GM18870 (cell line): ENCODE measurements at regions not wholly inside any gene's neighbourhood (a gene's known extent, or its start where the extent isn't known, plus 50 kb on each side); places are given as distances from the start of the nearest gene placed in this dataset.

ENCODE experiments used
- ATAC-seq: cut with Tn5 transposase; IDR thresholded peaks from one replicate; pipeline ENCODE4 v1.9.1; 2021; ENCODE audit warnings: moderate library complexity; ENCODE audit not compliant: unreplicated experiment

DNA sequence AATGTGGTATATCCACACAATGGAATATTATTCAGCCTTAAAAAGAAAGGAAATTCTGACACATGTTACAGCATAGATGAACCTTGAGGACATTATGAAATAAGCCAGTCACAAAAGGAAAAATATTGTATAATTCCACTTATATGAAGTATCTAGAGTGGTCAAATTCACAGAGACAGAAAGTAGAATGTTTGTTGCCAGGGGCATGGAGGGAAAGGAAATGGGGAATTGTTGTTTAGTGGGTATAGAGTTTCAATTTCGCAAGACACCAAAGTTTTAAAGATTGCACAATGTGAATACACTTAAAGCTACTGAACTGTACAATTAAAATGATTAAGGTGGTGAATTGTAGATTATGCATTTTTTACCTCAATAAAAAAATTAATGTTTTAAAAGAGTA, 92.9 kb downstream of the TXNL1 start:
- no peak for ATAC-seq

DNA sequence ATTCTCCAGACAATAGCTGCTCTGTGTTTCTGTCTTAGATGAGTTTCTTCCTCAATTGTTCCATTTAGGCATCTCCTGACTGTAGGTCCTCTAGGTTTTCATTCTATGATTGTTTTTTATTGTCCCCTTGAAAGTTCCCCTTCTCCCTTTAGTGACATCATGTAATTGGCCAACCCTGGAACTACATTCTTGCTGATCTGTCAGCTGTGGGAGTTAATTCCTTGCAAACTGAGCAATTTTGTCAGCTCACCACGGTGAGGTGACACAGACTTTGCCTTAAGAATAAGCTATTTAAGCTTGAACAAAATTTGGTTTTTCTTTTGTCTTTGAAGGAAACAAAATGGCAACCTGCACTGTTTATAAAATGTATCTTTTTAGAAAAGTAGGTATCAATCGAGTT, 95.9 kb downstream of the TXNL1 start:
- no peak for ATAC-seq

DNA sequence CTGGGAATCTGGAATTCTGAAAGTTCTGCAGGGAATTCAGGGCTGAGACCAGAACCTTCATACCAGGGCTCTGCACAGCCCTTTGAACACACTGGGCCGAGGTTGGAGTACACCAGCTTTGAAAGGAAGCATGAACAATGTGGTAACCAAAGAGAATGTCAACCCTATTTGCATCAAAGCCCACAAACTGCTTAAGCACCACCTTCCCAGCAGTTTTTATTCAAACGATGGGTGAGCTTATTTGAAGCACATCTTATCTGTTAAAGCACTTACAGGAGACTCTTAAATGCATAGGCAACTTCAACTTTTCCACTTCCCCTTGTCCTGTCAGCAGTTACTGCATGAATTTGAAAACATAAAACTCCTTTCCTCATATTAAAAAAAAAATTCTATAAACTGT, 96.6 kb downstream of the TXNL1 start:
- peak; percentile 53 for ATAC-seq

DNA sequence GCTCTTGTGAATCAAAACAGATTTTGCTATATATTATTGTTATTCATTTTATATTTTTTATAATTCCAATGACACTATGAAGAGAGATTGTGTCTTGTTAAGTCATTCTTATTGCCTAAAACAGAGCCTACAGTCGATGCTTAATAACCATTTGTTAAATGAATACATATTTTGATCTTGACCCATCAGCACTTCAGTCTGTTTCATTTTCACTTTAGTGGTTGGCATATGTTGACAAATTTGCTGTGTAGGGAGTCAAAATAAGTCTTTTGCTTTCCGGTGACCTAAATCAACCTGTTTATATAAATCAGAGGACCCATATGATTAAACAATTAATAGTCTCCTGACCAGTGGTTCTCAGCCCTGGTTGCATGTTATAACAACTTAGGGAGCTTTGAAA, 97.1 kb downstream of the TXNL1 start:
- no peak for ATAC-seq

DNA sequence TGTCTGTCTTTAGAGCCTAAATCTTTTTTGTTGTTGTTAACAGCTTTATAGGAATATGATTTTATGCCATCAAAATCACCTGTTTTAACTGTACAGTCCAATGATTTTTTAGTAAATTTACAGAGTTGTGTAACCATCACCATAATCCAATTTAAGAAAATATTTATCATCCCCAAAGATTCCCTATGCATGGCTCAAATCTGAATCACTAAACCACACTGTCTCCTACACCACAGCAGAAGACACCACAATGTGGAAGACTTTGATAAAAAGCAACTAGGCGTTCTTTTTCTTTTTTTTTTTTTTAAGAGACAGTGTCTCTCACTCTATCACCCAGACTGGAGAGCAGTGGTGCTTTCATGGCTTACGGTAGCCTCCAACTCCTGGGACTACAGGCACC, 99.6 kb downstream of the TXNL1 start:
- ATAC-seq = no peak

DNA sequence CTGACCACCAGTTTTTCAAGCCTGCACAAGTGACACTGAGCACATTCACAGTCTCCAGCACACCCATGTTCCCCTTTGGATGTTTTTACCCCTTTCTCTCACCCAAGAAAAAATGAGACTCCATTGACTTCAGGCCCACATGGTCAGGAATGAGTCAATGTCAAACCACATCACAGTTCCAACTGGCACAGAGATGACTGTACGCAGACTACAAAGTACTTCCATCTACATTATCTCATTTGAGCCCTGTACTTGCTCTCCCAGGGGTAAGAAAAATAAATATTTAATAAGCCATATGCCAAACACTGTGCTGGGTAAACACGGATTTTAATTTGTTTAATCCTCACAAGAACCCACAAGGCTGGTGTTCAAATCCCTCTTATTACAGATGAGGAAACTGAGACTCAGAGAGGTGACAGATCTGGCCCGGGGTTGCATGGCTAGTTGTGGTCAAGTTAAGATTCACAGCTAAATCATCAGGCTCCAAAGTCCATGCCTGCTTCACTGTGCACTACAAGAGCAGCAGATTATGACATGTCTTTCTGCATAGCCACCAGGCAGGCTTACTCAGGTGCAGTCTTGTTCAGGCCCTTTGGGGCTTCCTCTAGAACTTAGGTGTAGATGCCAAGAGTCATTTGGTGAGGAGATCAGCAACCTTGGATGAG, 106.1 kb downstream of the TXNL1 start:
- peak; percentile 97 for ATAC-seq

DNA sequence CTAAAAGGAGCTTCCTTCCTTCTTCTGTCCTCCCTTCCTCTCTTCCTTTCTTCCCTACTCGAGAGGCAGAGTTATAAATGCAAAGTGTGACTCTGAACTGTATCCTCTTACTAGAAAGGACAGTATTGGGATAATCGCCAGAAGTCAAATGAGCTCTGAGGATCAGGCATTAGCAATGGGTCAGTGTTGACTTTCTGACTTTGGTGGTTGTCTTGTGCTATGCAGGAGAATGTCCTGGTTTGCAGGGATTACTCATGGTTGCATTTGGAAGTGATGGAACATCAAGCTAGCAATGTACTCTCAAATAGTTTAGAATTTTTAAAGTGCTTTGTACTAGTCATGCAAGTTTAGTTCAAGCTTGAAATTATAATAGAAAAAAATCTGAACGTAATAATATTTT, 115.6 kb downstream of the TXNL1 start:
- ATAC-seq = no peak

DNA sequence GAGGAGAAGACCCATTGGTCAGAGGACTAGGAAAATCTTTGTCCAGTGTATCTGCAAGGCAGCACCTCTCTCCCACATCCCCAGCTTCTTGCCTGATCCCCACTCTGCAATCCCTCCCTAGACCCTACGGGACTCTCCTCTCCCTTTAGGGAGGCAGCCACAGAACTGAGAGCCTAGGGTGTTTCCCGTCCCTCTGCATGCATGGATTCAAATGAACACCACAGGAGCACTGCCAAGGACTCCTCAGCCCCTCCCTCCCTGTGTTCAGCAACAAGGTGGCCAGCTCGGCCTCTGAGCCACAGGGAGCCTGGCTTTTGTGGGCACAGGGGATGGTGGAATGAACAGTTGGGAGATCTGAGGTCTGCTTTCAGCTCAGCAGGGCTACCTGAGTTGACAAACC, 117.1 kb downstream of the TXNL1 start:
- ATAC-seq = no peak

DNA sequence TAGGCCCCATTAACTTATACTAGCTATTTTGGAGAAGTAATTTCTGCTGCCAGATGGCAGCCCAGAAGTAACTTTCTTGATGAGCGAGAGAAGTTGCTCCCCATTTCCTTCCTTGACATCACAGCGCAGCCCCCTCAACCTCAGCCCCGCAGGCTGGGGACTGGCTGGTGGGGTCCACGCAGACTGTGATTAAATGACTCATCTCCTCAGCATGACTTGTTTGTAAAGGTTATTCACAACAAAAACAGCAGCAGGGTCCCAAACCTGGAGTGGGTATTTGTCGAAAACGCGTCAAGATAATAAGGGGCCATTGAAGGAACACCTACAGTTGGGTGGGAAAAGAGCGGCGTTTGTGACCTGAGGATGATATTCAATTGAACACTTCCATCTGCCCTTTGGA, 120.6 kb downstream of the TXNL1 start:
- ATAC-seq = no peak

DNA sequence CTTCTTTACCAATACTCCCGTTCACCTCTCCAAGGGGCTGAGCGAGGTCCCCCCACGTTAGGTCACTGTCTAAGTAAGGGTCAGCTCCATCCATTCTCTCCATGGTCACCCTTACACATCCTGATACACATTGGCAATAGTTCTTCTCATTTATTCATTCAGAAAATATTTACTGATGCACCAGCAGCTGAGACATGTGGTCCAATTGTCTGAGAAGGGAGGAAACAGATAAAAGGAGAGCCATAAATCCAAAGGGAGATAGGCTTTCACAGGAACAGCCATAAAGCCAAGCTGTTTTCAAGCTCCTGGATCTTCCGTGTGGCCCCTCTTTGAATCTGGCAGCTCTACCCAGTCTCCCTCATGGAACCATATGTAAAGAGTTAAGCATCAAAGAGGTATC, 121.2 kb downstream of the TXNL1 start:
- no peak for ATAC-seq

DNA sequence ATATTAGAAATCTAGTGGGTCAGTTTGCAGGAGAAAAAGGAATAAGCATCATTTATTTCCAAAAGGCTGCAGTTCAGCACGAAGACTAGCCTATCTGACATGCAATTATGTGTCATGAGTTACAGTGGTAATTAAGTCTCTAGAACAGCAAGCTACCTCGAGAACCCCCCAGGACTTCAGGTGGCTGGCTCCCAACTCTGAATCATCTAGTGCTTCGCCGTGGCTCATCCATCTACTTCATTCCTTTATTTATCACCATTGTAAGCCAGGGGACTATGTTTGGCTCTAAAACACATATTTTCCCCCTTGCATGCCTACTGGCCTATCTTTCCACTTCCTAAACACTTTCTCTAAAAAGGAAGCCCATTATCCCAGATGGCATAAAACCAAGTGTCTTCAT, 121.6 kb downstream of the TXNL1 start:
- ATAC-seq = no peak

DNA sequence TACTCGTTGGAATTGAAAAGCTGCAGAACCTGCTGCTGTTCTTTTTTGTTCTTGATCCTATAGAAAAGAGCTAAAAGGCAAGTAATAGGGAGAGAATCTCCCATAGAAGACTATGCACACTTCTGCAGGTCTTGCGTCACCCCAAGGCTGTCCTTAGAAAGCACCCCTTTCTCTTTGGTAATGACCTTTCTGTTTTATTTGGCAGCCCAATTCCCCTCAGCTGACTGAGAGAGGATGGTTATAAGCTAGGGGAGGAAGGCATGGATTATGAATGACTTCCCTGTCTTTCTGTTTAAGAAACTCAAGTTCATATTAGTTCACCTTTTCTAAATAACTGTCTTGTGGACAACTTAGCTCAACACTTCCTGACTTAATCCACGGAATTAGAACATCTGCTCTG, 122.9 kb downstream of the TXNL1 start:
- no peak for ATAC-seq

DNA sequence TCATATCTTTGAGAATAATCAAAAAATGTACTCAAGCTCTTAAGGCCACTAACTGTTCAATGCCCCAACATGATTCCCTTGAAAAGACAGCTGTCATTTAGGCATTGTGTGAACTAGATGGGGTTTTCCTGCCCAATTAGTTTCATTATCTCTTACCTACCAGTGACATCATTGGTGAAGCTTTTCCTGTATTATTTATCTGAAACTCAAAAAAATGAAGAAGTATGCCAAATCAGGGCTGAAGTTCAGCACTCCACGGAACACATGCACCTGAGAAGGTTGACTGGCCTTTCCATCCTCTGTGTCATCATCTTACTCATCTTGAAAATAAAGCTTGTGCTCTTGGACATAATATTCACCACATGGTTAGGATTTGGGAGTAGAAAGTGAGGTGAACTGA, 126.4 kb downstream of the TXNL1 start:
- peak; percentile 77 for ATAC-seq

DNA sequence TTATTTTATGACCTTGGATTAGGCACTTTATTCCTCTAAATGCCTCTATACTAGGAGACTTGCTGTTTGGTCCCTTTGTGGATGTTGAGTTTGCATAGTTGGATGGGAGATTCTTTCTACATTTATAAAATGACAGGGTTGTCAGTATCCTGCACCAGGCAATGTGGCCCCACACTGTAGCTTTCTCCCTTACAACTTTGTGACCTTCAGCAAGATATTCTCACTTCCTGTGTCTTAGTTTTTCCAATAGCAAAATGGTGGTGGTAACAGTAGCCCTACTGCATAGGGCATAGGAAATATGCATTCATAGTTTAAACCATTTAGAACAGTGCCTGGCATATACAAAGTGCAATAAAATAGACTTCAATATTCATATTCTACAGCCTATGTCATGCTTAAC, 128.3 kb downstream of the TXNL1 start:
- ATAC-seq = no peak

DNA sequence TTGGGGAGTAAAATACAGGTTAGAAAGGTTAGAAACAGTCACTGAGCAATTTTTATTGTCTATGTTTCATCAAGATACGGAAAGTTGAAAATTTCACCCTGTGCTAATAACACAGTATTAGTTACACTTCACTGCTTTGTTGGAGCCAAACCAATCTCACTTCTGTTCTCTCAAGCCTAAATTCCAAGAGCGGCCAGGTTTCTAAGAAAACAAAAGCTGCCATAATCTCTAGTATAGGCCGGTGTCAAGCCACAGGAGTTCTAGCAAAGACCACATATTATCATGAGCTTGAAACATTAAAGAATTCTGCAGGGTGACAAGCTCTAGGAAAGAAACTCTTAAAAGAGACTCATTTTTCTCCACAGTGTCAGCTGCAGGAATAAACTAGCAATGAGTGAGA, 128.7 kb downstream of the TXNL1 start:
- no peak for ATAC-seq

DNA sequence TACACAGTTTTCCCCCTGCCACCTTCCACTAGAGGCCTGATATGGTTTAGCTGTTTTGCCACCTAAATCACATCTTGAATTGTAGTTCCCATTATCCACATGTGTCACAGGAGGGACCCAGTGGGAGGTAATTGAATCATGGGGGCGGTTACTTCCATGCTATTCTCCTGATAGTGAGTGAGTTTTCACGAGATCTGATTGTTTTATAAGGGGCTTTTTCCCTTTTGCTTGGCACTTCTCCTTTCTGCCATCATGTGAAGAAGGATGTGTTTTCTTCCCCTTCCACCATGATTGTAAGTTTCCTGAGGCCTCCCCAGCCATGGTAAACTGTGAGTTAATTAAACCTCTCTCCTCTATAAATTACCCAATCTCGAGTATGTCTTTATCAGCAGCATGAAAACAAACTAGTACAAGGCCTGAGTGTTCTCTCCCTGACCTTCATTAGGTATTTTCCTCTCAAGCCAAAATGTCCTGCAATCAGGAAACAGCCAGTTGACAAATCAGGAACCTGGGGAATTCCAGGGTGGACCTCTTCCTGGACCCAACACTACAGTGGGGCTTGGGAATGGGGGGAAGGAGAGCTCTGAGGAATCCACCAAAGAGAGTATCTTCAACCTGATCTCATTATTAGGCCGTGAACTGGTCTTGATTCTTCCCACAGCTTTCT, 129.9 kb downstream of the TXNL1 start:
- ATAC-seq = no peak

DNA sequence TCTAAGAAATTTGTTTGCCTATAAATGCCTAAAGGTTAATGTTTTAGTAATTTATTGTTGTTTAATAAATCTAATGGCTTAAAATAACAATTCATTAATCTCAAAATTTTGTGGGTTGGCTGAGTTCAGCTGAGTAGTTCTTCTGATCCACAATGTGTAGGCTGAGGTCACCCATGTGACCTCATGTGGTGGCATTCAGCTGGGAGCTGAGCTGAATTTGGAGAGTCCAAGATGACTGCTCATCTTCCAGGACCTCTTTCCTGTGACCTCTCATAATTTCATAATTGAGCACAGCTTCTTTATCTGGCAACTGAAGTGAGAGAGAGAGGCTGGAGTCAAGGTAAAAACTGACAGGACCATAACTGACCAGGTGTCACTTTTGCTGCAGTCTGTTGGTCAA, 132.4 kb downstream of the TXNL1 start:
- ATAC-seq = no peak

DNA sequence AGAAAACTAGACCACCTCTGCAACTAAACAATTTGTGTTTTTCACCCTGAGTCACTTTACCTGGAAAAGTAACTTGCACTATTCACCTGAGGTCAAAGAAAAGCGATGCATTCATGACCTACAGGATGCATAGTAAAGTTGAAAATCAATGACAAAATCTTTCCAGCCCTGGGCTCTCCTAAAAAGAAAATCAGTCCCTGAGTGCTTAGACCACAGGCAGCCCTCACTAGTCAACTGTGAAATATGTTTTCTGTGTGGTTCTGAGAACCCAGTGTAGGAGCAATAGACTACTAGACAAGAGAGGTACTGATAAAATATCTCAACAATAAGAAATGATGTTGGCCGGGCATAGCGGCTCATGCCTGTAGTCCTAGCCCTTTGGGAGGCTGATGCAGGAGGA, 133.1 kb downstream of the TXNL1 start:
- ATAC-seq = no peak

DNA sequence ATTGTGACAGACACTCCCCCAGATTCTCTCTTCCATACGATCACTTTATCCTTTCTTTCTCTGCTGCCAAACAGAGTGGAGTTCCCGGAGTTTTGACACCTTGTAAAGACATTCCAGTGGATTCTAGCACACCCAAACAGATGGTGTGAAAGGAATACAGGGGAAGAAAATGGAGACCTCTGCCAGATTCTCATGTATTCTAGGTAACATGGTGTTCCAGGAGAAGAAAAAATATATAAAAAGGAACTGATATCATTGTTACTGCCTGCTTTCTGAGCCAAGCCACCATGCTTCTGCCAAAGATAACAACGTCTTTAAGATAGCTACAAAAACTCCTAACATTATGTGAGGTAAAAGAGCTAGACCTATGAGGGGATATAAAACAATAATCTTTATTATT, 136.5 kb downstream of the TXNL1 start:
- no peak for ATAC-seq

DNA sequence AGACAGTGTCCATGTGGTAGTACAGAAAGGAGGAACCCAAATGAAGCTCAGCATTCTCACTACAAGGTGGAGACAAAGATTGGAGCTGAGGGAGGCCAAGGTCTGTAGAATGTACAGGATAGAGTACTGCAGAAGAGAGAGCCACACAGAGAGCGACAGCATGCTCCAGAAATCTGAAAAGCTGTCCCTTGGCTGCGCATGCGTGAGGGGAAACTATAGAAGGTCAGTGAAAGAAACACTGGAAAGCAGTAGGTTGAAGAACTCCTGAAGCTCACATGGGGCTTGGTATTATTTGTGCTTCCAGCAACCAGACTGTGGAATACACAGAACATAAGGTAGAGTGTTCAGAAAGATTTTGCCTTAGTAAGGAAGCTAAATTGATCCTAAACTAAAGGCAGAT, 142.5 kb downstream of the TXNL1 start:
- no peak for ATAC-seq

DNA sequence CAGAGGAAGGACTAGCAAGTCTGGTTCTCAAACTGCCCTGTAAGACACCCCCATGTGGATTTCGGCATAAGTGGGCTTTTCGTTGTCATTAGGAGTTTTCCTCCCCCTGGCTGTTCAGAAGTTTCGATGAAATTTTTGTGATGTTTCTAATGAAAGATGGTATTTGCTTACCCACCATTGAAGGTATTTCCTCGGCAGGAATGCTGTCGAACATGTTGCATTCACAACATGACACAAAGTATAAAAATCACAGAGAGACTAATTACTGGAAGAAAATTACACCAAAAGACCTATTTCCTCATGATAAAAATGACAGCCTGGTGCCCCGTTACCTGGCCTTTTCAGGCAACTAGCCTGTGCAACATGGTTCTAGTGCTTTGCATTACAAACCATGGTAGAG, 144.9 kb downstream of the TXNL1 start:
- no peak for ATAC-seq

DNA sequence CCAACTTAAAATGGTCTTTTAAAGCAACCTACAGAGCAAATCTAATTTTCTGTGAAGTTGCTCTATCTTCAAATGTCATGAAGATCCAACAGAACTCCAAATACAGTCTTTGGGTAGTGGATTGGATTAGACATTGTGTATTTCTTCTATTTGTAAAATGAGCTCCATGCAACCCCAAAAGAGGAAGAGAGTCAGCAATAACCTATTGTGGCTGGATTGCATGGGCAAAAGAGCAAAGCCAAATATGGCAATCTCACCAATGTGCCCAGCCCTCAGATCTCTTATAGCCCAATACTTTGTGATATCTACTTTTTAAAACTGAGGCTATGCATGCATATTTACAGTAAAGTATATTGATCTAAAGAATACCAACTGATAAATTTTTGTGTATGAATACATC, 146.3 kb downstream of the TXNL1 start:
- ATAC-seq = no peak

DNA sequence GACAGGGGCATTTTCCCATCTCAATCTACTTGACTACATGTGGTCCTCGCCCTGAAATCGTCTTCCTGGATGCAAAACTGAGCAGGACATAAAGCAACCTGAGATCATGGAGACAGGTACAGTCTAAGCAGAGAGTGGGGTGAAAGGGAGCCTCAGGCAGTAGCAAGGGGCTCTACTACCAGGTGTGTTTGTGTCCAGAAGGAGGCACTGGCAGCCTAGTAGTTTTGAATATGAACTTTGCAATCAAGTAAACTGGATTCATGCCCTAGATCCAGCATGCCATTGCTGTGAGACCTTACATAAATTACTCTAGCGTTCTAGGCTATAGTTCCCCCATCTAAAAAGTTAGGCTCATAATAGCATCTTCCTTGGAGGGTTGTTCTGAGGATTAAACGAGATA, 147.4 kb downstream of the TXNL1 start:
- no peak for ATAC-seq
